Gastroesophageal sphincter (tissue), 3 donors: ENCODE measurements at regions not wholly inside any gene's neighbourhood (a gene's known extent, or its start where the extent isn't known, plus 50 kb on each side); places are given as distances from the start of the nearest gene placed in this dataset.

Source experiments
- CTCF ChIP-seq, 4 experiments: fragments of 200-600 bp in 2 of 4; fragments of 450-650 bp in 2 of 4; sonication (generic) in 1 of 4; IDR thresholded peaks; one replicate each; pipeline ENCODE4 v1.5.1; 2017 to 2019; ENCODE audit warnings: antibody characterized with exemption in 4 of 4, mild to moderate bottlenecking in 2 of 4, moderate library complexity in 2 of 4
- EP300 ChIP-seq: sonication (generic); formaldehyde crosslinking; IDR thresholded peaks from one replicate; pipeline ENCODE4 v1.6.1; 2017; ENCODE audit warnings: antibody characterized with exemption, mild to moderate bottlenecking

DNA sequence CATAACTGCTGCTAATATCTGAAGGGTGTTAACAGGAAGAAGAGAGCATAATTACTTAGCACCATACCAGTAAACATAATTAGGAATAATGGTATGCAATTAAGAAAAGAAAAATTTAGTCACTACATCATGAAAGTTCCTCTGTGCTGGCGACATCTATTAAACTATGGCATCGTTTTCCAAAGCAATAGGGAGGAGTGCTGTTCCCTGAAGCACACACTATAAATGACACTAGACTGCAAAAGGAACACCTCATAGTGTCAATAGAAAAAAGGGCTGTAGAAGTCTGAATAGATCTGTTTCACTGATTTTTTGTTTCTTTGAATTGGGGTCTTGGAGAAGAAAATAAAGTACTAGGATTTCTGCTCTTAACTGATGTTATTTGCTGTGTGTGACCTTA is 773.6 kb upstream of the B3GALT2 start:
- no peak for TF ChIP-seq CTCF (IDR thresholded peaks at IDR 0.05)
- no peak for TF ChIP-seq EP300
